Gastrocnemius medialis (tissue), 4 donors: ENCODE measurements at regions not wholly inside any gene's neighbourhood (a gene's known extent, or its start where the extent isn't known, plus 50 kb on each side); places are given as distances from the start of the nearest gene placed in this dataset.

Source experiments
- CTCF ChIP-seq, 5 experiments: fragments of 450-650 bp in 3 of 5; fragments of 200-600 bp in 2 of 5; sonication (generic) in 2 of 5; IDR thresholded peaks in 4 of 5; conservative IDR thresholded peaks in 1 of 5; 1 replicate in 4 of 5; 2 replicates in 1 of 5; pipeline ENCODE4 v1.5.1; 2016 to 2019; ENCODE audit warnings: antibody characterized with exemption in 5 of 5, mild to moderate bottlenecking in 3 of 5, moderate library complexity in 3 of 5
- POLR2A ChIP-seq, 2 donors: fragments of 450-650 bp; IDR thresholded peaks; one replicate each; pipeline ENCODE4 v1.6.1; 2017; ENCODE audit warnings: antibody characterized with exemption in 2 of 2, mild to moderate bottlenecking in 2 of 2, moderate library complexity in 2 of 2

DNA sequence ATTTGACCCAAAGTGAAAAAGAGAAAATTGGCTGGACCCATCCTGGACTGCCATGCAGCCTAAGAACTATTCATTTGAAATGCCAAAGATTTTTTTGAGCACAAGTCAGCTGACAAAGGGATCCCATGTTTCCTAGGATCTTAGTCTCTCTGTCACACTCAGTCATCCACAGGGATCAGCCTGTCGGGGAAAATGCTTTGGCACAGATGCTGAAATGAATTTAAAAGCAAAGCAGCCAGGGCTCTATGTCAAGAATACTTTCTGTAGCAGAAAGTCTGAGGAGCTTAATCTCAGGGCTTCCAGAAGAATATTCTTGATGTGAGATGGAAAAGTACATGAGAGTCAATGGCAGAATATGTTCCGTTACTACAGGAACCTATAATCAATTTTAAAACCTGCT lies 1900.8 kb downstream of the MRPL39 start:
- TF ChIP-seq CTCF (IDR thresholded peaks at IDR 0.05 in 4 of 5, conservative IDR thresholded peaks at IDR 0.05 in 1 of 5) (no peak), POLR2A (IDR thresholded peaks at IDR 0.05) (no peak)
